Body of pancreas (tissue), 4 donors: ENCODE measurements at regions not wholly inside any gene's neighbourhood (a gene's known extent, or its start where the extent isn't known, plus 50 kb on each side); places are given as distances from the start of the nearest gene placed in this dataset.

Source experiments
- CTCF ChIP-seq, 7 experiments: fragments of 450-650 bp in 4 of 7; fragments of 200-600 bp in 3 of 7; sonication (generic) in 3 of 7; IDR thresholded peaks; one replicate each; pipeline ENCODE4 v1.5.1; 2016 to 2019; ENCODE audit warnings: antibody characterized with exemption in 7 of 7
- POLR2A ChIP-seq, 3 donors: fragments of 450-650 bp; IDR thresholded peaks; one replicate each; pipeline ENCODE4 v1.6.1; 2016; ENCODE audit warnings: antibody characterized with exemption in 3 of 3, mild to moderate bottlenecking in 2 of 3

- TF ChIP-seq CTCF (IDR thresholded peaks at IDR 0.05) (no peak), POLR2A (IDR thresholded peaks at IDR 0.05) (no peak)
Measured at GRCh38 chr13:69194130-69194529, 913.5 kb upstream of the ATXN8OS start.
